ENCODE measurements at regions not wholly inside any gene's neighbourhood (a gene's known extent, or its start where the extent isn't known, plus 50 kb on each side); places are given as distances from the start of the nearest gene placed in this dataset.

- TF ChIP-seq, protein P1, sequence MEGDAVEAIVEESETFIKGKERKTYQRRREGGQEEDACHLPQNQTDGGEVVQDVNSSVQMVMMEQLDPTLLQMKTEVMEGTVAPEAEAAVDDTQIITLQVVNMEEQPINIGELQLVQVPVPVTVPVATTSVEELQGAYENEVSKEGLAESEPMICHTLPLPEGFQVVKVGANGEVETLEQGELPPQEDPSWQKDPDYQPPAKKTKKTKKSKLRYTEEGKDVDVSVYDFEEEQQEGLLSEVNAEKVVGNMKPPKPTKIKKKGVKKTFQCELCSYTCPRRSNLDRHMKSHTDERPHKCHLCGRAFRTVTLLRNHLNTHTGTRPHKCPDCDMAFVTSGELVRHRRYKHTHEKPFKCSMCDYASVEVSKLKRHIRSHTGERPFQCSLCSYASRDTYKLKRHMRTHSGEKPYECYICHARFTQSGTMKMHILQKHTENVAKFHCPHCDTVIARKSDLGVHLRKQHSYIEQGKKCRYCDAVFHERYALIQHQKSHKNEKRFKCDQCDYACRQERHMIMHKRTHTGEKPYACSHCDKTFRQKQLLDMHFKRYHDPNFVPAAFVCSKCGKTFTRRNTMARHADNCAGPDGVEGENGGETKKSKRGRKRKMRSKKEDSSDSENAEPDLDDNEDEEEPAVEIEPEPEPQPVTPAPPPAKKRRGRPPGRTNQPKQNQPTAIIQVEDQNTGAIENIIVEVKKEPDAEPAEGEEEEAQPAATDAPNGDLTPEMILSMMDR (IDR thresholded peaks at IDR 0.05; ENCODE audit: insufficient read depth, low read length) = no peak
- DNase-seq (ENCODE audit: low read depth) = no peak
- H3K4me3 ChIP-seq (ENCODE audit: low read depth, low read length) = no peak overlapping the region
Measured at GRCh38 chr13:74966275-74966674, 515.7 kb downstream of the TBC1D4 start.

DNA sequence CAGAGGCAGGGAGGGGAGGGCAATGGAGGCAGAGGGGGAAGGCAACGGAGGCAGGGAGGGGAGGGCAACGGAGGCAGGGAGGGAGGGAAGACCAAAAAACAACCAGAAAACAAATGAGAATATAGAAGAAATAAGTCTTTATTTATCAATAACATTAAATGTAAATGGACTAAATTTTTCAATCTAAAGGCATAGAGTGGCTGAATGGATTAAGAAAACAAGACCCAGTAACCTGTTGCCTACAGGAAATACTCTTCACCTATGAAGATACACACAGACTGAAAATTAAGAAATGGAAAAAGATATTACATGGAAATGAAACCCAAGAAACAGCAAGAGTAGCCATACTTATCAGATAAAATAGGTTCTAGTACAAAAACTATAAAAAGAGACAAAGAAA lies 536.3 kb downstream of the TBC1D4 start:
- DNase-seq (ENCODE audit: low read depth) = no peak
- no peak overlapping the region for H3K4me3 ChIP-seq (ENCODE audit: low read depth, low read length)
- TF ChIP-seq, protein P1 (IDR thresholded peaks at IDR 0.05; ENCODE audit: insufficient read depth, low read length) = no peak

DNA sequence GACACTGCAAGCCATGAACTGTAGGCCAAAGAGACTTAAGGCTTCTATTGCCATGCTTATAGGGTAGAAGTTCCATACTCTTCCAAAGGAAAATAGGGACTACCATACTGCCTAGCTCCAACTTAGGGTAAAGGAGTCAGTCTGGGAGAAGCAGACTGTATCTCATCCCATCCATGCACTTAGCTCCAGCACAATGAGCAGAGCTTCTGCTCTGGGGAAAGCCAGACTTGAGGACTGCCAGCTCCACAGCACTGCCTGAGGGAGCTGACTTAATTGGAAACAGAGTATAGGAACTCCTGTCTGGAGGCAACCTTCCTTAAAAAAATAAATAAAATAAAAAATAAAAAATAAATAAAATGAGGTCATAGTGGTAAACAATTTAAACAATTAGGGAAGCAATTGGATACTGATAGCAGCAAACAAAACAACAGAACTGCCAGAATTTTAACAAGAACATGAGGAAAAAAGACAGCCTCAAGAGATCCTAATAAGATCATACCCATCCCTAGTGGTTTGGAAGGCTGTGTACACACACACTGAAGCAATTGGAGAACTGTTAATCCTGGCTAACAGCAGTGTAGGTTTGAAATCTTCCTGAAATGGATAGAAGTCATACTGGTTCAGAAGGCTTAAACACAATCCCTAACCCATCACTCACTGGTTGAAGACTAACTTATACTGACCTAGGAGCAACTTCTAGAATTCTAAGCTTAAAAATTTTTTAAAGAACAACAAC lies 550.1 kb downstream of the TBC1D4 start:
- H3K4me3 ChIP-seq (ENCODE audit: low read depth, low read length) = no peak overlapping the region
- peak; percentile 4 for DNase-seq (ENCODE audit: low read depth)
- TF ChIP-seq, protein P1 (IDR thresholded peaks at IDR 0.05; ENCODE audit: insufficient read depth, low read length) = no peak

DNA sequence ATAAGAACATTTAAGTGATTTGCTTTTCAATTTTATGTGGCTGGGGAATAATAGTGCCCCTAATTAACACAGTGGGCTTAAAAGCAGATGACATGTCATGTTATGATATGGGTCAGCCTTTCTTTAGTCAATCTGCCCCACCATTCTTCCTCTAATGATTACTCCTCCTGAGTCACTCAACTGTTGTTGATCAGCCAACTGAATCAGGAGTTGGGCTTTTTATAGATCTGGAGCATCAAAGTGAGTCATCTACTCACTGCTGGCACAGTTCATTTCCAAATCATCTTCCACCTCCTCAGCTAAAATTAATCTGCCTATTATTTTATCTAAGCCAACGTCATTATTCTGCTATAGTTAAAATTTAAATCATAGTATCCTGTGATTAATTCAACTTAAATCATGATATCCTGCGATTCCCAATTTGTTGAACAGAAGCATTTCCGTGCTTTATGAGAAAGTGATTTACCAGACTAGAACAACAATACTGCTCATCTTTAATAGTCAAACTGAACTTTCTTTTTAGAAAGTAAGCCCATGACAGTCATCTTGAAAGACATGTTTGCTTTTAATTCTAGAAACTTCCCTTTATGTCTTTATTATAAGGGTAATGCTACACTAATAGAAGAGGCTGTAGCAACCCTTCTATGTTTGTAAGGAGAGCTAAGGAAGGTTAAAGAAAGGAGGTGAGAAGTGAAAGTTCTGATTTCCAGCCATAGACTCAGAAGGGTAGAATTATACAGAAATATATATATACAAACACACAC lies 551.4 kb downstream of the TBC1D4 start:
- peak; percentile 71 for DNase-seq (ENCODE audit: low read depth)
- TF ChIP-seq, protein P1 (IDR thresholded peaks at IDR 0.05; ENCODE audit: insufficient read depth, low read length) = no peak
- no peak overlapping the region for H3K4me3 ChIP-seq (ENCODE audit: low read depth, low read length)

- no peak overlapping the region for H3K4me3 ChIP-seq (ENCODE audit: low read depth, low read length)
- TF ChIP-seq, protein P1 (IDR thresholded peaks at IDR 0.05; ENCODE audit: insufficient read depth, low read length) = no peak
- peak; percentile 61 for DNase-seq (ENCODE audit: low read depth)
Measured at GRCh38 chr13:74929436-74929835, 552.5 kb downstream of the TBC1D4 start.

- no peak overlapping the region for H3K4me3 ChIP-seq (ENCODE audit: low read depth, low read length)
- DNase-seq (ENCODE audit: low read depth) = no peak
Measured at GRCh38 chr13:74927823-74928222, 554.1 kb downstream of the TBC1D4 start.

More at GRCh38 chr13:74927823-74928222, 554.1 kb downstream of the TBC1D4 start:
- TF ChIP-seq, protein P1 (IDR thresholded peaks at IDR 0.05; ENCODE audit: insufficient read depth, low read length) = no peak
